Vagina (tissue), 2 donors: ENCODE measurements at regions not wholly inside any gene's neighbourhood (a gene's known extent, or its start where the extent isn't known, plus 50 kb on each side); places are given as distances from the start of the nearest gene placed in this dataset.

Experiments used
- POLR2A ChIP-seq, 2 donors: fragments of 450-650 bp; IDR thresholded peaks; one replicate each; pipeline ENCODE4 v1.6.1; 2017; ENCODE audit warnings: antibody characterized with exemption in 2 of 2, mild to moderate bottlenecking in 2 of 2, moderate library complexity in 2 of 2
- TF ChIP-seq, protein P1 (sequence below), 3 experiments: fragments of 450-650 bp in 2 of 3; fragments of 200-600 bp in 1 of 3; sonication (generic) in 1 of 3; IDR thresholded peaks; one replicate each; pipeline ENCODE4 v1.5.1; 2017 to 2019; ENCODE audit warnings: antibody characterized with exemption in 3 of 3, mild to moderate bottlenecking in 2 of 3, moderate library complexity in 2 of 3

DNA sequence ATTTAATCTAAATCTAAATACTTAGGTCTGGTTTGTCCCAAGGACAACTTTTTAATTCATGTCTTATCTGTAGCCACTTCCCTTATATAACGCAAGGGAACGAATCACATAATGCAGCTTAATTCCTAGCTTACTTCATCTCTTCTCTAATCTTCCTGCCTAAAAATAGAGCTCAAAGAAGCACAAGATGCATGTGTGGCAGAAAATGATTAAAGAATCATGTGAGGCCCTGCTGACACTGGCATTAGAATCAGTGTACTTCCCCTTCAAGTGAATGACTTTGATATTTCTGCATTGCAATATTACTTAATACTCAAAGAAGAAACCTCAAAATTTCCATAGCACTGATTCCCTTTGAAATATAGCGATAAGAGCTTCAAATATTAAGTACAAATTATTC, 317.9 kb upstream of the FTMT start:
- TF ChIP-seq POLR2A (IDR thresholded peaks at IDR 0.05): no peak
- TF ChIP-seq, protein P1, sequence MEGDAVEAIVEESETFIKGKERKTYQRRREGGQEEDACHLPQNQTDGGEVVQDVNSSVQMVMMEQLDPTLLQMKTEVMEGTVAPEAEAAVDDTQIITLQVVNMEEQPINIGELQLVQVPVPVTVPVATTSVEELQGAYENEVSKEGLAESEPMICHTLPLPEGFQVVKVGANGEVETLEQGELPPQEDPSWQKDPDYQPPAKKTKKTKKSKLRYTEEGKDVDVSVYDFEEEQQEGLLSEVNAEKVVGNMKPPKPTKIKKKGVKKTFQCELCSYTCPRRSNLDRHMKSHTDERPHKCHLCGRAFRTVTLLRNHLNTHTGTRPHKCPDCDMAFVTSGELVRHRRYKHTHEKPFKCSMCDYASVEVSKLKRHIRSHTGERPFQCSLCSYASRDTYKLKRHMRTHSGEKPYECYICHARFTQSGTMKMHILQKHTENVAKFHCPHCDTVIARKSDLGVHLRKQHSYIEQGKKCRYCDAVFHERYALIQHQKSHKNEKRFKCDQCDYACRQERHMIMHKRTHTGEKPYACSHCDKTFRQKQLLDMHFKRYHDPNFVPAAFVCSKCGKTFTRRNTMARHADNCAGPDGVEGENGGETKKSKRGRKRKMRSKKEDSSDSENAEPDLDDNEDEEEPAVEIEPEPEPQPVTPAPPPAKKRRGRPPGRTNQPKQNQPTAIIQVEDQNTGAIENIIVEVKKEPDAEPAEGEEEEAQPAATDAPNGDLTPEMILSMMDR (IDR thresholded peaks at IDR 0.05): no peak
